SJSA1 (cell line): ENCODE measurements at regions not wholly inside any gene's neighbourhood (a gene's known extent, or its start where the extent isn't known, plus 50 kb on each side); places are given as distances from the start of the nearest gene placed in this dataset.

Source experiments
- DNase-seq, 2 experiments: peaks; one replicate each; pipeline ENCODE4 v3.0.0-alpha.2; 2015 to 2020; ENCODE audit warnings: low spot score in 2 of 2, low read depth in 1 of 2
- H3K27ac ChIP-seq: fragments of 250-450 bp; sonication (Bioruptor Pico); 2 replicates; pipeline ENCODE4 v1.5.1; 2020; ENCODE audit warnings: mild to moderate bottlenecking, moderate library complexity
- H3K27me3 ChIP-seq: fragments of 250-450 bp; sonication (Bioruptor Pico); replicated peaks from 2 replicates; pipeline ENCODE4 v1.5.1; 2020; ENCODE audit warnings: mild to moderate bottlenecking, moderate library complexity
- H3K36me3 ChIP-seq: fragments of 250-450 bp; sonication (Bioruptor Pico); 2 replicates; pipeline ENCODE4 v1.5.1; 2020; ENCODE audit warnings: mild to moderate bottlenecking
- H3K4me1 ChIP-seq: fragments of 250-450 bp; sonication (Bioruptor Pico); replicated peaks from 2 replicates; pipeline ENCODE4 v1.6.1; 2021; ENCODE audit warnings: mild to moderate bottlenecking
- H3K4me3 ChIP-seq: fragments of 250-450 bp; sonication (Bioruptor Pico); 2 replicates; pipeline ENCODE4 v1.5.1; 2020; ENCODE audit warnings: mild to moderate bottlenecking
- H3K9me3 ChIP-seq: fragments of 250-450 bp; sonication (Bioruptor Pico); replicated peaks from 2 replicates; pipeline ENCODE4 v1.5.1; 2020; ENCODE audit warnings: mild to moderate bottlenecking

DNA sequence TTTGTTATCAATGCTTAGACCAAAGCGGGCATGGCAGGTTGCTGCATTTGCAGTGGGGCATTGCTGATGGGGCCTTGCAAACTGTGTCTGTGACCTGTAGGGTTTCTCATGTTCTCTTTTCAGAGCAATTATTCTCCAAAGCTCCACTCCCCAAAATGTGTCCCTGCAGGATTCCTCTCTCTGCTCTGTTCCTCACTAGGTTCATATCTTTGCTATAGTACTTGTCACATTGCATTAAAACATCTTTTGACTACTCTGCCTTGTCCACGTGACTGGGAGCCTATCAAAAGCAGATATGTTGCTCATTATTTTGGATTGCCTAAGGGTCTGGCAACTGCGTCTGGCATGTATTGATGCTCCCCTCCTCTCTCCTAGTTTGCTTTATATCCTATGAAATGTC, 177.7 kb upstream of the MID1 start:
- Histone ChIP-seq H3K27me3 (no peaks in the 10 kb centered on the region), H3K9me3 (no peaks in the 10 kb centered on the region), H3K36me3 (no peaks in the 10 kb centered on the region), H3K27ac (no peak overlapping the region; the same call in 1 of the 2 replicates), H3K4me1 (peaks cover 10% of the 10 kb centered on the region), H3K4me3 (no peak overlapping the region)
- DNase-seq, result no peak

GRCh38 chrX:10800796-10801195, 180.4 kb upstream of the MID1 start:
- Histone ChIP-seq H3K4me3 (no peak overlapping the region), H3K9me3 (no peaks in the 10 kb centered on the region), H3K4me1 (peaks cover 10% of the 10 kb centered on the region), H3K27me3 (no peaks in the 10 kb centered on the region), H3K27ac (no peak overlapping the region), H3K36me3 (no peaks in the 10 kb centered on the region)
- no peak for DNase-seq

DNA sequence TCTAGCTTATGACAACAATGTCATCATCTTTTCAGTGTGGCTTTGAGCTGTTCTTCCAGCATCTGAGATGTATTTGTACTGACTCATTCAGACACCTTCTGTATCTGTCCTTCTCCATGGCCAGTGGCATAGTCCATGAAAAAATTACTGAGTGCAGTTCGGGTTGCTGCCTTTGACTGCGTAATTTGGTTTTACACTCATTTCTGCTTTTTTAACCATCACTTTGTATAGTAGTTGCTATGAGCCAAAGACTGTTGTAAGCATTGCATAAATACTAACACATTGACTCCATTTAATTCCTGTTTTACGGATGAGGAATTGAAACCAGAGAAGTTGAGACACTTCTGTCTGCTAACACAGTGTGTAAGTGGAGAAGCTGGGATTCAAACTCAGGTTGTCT, 190.7 kb upstream of the MID1 start:
- no peak for DNase-seq
- H3K4me1 ChIP-seq, result no peaks in the 10 kb centered on the region
- H3K9me3 ChIP-seq, result no peaks in the 10 kb centered on the region
- no peak overlapping the region for H3K4me3 ChIP-seq
- H3K27me3 ChIP-seq, result no peaks in the 10 kb centered on the region
- no peak overlapping the region for H3K27ac ChIP-seq
- H3K36me3 ChIP-seq, result no peaks in the 10 kb centered on the region

DNA sequence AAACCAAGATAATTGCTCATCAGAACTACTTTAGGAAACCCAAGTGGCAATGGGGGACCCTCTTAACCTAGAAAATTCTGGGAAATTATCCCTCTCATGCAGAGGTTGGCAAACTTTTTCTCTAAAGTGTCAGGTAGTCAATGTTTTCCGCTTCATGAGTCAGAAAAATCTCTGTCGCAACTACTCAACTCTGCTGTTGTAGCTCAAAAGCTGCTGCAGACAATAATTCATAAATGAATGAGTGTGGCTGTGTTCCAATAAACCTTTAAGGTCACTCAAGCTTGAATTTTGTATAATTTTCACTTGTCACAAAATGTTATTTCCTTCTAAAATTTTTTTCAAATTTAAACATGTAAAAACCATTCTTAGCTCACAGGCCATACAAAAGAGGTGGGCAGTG, 193.4 kb upstream of the MID1 start:
- no peak overlapping the region for H3K4me3 ChIP-seq
- H3K4me1 ChIP-seq, result no peaks in the 10 kb centered on the region
- no peak for DNase-seq
- H3K9me3 ChIP-seq, result no peaks in the 10 kb centered on the region
- no peaks in the 10 kb centered on the region for H3K27me3 ChIP-seq
- H3K36me3 ChIP-seq, result no peaks in the 10 kb centered on the region
- no peak overlapping the region for H3K27ac ChIP-seq

DNA sequence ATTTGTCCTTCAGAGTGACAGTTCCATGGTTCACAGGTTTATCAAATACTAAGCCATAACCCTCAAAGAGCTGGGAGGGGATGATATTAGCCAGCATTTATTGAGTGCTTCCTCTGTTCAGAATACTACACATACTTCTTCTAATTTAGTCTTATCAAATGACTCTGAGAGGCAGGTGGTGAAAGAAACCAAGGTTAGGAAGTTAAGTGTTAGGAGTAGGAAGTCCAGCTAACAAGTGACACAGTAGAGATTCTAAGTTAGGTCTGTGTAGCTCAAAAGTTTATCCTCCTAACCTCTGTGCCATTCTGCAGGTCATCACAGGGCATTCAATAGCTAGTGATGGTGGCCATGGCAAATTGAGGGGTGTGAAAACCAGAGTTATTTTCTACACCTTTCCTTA, 198.3 kb upstream of the MID1 start:
- no peak for DNase-seq
- H3K4me1 ChIP-seq, result no peaks in the 10 kb centered on the region
- H3K9me3 ChIP-seq, result no peaks in the 10 kb centered on the region
- H3K27me3 ChIP-seq, result no peaks in the 10 kb centered on the region
- no peak overlapping the region for H3K4me3 ChIP-seq
- no peaks in the 10 kb centered on the region for H3K36me3 ChIP-seq
- no peak overlapping the region for H3K27ac ChIP-seq

- no peak for DNase-seq
- Histone ChIP-seq H3K27ac (no peak overlapping the region), H3K27me3 (no peaks in the 10 kb centered on the region), H3K36me3 (no peaks in the 10 kb centered on the region), H3K9me3 (no peaks in the 10 kb centered on the region), H3K4me1 (no peaks in the 10 kb centered on the region), H3K4me3 (no peak overlapping the region)
Observed at GRCh38 chrX:10819973-10820372, 199.6 kb upstream of the MID1 start.

DNA sequence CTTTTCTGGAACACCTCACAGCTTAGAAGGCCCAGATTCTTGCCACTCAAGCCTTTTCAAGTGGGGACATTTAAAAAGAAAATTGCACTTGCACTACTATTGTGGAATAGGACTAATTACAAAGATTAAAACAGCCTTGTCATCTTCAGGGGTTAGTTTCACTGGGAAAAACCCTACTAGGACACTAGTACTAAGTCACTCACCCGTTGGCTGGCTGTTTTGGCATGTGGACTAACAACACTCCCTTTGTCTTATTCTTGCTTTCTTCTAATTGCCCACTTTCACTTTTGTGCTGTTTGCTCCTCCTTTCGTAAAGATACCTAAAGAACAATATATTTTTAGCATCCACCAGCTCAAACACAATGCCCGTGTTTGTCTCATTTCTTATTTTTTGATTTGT, 200.9 kb upstream of the MID1 start:
- Histone ChIP-seq H3K27me3 (no peaks in the 10 kb centered on the region), H3K36me3 (no peaks in the 10 kb centered on the region), H3K4me3 (no peak overlapping the region), H3K9me3 (no peaks in the 10 kb centered on the region), H3K27ac (no peak overlapping the region), H3K4me1 (no peaks in the 10 kb centered on the region)
- no peak for DNase-seq

DNA sequence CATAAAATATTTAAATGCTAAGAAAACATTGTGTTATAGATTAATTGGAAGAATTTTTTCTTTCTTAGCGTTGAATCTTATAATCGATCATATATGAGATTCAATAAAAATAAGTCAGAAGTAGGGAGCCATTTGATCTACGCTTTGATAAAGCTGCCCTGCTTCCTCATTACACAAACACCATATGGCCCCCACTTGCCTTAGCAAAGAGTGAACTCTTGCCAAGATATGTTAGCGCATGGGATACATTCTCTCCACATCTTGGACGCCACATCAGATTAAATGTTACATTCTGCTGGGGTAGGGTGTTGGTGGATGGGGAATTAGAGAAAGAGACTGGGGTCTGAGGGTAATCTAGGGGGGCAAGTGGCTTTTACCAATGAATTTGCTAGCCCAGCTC, 207.7 kb upstream of the MID1 start:
- no peaks in the 10 kb centered on the region for H3K4me1 ChIP-seq

DNA sequence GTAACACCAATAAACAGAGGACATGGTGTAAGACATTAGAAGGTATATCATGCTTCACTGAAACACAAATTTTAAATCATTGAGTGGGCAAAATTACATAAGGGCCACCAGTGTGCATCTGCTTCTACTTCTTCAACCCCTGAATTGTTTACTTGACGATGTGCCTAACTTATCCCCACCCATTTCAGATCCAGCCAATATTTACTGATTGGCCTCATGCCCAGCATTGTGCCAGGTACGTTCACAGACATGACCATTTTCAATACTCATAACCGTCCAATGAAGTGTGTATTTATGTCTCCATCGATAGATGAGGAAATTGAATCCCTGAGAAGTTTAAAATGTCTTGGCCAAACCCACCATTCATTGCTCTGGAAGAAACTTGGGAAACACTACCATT, 208.3 kb upstream of the MID1 start:
- Histone ChIP-seq H3K27me3 (no peaks in the 10 kb centered on the region), H3K36me3 (no peaks in the 10 kb centered on the region), H3K4me1 (no peaks in the 10 kb centered on the region), H3K27ac (no peak overlapping the region), H3K4me3 (no peak overlapping the region), H3K9me3 (no peaks in the 10 kb centered on the region)
- no peak for DNase-seq

More for the DNA sequence above, 207.7 kb upstream of the MID1 start:
- no peak overlapping the region for H3K27ac ChIP-seq
- no peaks in the 10 kb centered on the region for H3K9me3 ChIP-seq
- no peak for DNase-seq
- no peaks in the 10 kb centered on the region for H3K27me3 ChIP-seq
- H3K36me3 ChIP-seq, result no peaks in the 10 kb centered on the region
- H3K4me3 ChIP-seq, result no peak overlapping the region

- Histone ChIP-seq H3K36me3 (no peaks in the 10 kb centered on the region), H3K27me3 (no peaks in the 10 kb centered on the region), H3K9me3 (no peaks in the 10 kb centered on the region), H3K4me3 (no peak overlapping the region), H3K4me1 (no peaks in the 10 kb centered on the region), H3K27ac (no peak overlapping the region)
- no peak for DNase-seq
Observed at GRCh38 chrX:10831716-10832502, 211.5 kb upstream of the MID1 start.

- no peak overlapping the region for H3K27ac ChIP-seq
- no peaks in the 10 kb centered on the region for H3K36me3 ChIP-seq
- H3K4me1 ChIP-seq, result no peaks in the 10 kb centered on the region
- H3K27me3 ChIP-seq, result no peaks in the 10 kb centered on the region
- H3K9me3 ChIP-seq, result no peaks in the 10 kb centered on the region
- DNase-seq, result no peak
- H3K4me3 ChIP-seq, result no peak overlapping the region
Observed at GRCh38 chrX:10833299-10834169, 213.1 kb upstream of the MID1 start.

DNA sequence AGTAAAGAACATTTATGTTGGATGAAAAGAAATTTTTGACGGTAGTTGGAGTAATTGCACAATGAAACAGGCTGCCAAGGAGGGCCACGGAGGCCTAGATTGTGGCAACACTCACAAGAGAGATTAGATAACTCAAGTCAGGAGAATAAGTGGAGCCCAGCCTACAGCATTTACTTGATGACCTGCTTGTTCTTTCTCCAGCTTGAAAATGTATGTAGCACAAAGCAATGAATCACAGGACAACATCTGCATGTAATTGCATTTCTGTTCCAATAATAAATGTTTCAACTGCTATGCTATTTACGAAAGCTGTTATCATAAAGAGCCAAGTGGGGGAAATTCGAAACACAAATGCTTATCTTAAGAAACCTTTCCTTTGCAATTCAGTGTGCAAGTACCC, 221.2 kb upstream of the MID1 start:
- DNase-seq, result no peak
- no peak overlapping the region for H3K4me3 ChIP-seq
- H3K9me3 ChIP-seq, result no peaks in the 10 kb centered on the region
- no peaks in the 10 kb centered on the region for H3K4me1 ChIP-seq
- no peaks in the 10 kb centered on the region for H3K36me3 ChIP-seq
- H3K27ac ChIP-seq, result no peak overlapping the region
- no peaks in the 10 kb centered on the region for H3K27me3 ChIP-seq

- H3K4me3 ChIP-seq, result no peak overlapping the region
- no peaks in the 10 kb centered on the region for H3K36me3 ChIP-seq
- H3K27me3 ChIP-seq, result no peaks in the 10 kb centered on the region
- DNase-seq, result no peak
- H3K27ac ChIP-seq, result no peak overlapping the region
- H3K9me3 ChIP-seq, result no peaks in the 10 kb centered on the region
- 0 out of 2 replicates have a peak, but pooled peaks cover 3% of the 10 kb centered on the region for H3K4me1 ChIP-seq
Observed at GRCh38 chrX:10842646-10843045, 222.3 kb upstream of the MID1 start.

DNA sequence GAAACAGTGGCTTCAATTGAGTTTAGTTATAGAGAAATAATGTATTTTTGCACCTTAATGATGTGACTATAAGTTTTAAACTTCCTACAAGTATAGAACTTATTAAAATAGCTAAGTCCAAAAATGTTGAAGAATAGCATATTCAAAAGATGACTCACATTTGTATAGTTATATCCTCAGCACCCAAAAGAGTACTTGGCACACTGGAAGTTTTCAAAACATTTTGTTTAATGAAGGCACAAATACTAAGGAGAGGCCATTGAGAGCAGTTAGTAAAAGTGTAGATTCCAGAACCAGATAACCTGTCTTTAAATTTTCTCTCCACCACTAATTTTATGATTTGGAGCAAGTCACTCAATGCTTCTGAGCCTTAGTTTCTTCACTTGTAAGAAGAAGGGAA, 226.9 kb upstream of the MID1 start:
- Histone ChIP-seq H3K4me1 (0 out of 2 replicates have a peak, but pooled peaks cover 3% of the 10 kb centered on the region), H3K36me3 (no peaks in the 10 kb centered on the region), H3K9me3 (no peaks in the 10 kb centered on the region), H3K4me3 (no peak overlapping the region), H3K27me3 (no peaks in the 10 kb centered on the region), H3K27ac (no peak overlapping the region)
- DNase-seq, result peak in 1 of 2 experiments; percentile 3
